CD14-positive monocyte (primary cell): ENCODE measurements at regions not wholly inside any gene's neighbourhood (a gene's known extent, or its start where the extent isn't known, plus 50 kb on each side); places are given as distances from the start of the nearest gene placed in this dataset.

Source experiments
- DNase-seq, 3 donors: peaks; one replicate each; pipeline ENCODE4 v3.0.0-alpha.2; 2011 to 2022
- H2AFZ ChIP-seq: 2 replicates; pipeline ENCODE4 v1.6.0; 2012; ENCODE audit warnings: mild to moderate bottlenecking, low read depth, low read length, inconsistent platforms; ENCODE audit not compliant: insufficient read depth, poor library complexity, severe bottlenecking
- H3K27ac ChIP-seq, 2 donors: 1 replicate in 1 of 2; 2 replicates in 1 of 2; pipeline ENCODE4 v1.5.1; 2012 to 2013; ENCODE audit warnings: low read length in 2 of 2, control low read depth in 1 of 2, inconsistent platforms in 1 of 2, low read depth in 1 of 2, mild to moderate bottlenecking in 1 of 2
- H3K27me3 ChIP-seq, 2 donors: one replicate each; pipeline versions ENCODE4 v1.6.0 to v1.6.1; 2011 to 2013; ENCODE audit warnings: low read length in 2 of 2; ENCODE audit not compliant: control insufficient read depth in 2 of 2, insufficient read depth in 2 of 2
- H3K36me3 ChIP-seq, 2 donors: replicated peaks in 1 of 2; 1 replicate in 1 of 2; 2 replicates in 1 of 2; pipeline versions ENCODE4 v1.5.1 to v1.6.1; 2012 to 2013; ENCODE audit warnings: low read length in 2 of 2, control low read depth in 1 of 2, inconsistent platforms in 1 of 2, mild to moderate bottlenecking in 1 of 2; ENCODE audit not compliant: insufficient read depth in 2 of 2, control insufficient read depth in 1 of 2
- H3K4me1 ChIP-seq, 2 donors: 1 replicate in 1 of 2; 2 replicates in 1 of 2; pipeline versions ENCODE4 v1.5.1 to v1.6.1; 2012 to 2013; ENCODE audit warnings: low read length in 2 of 2, control low read depth in 1 of 2, inconsistent platforms in 1 of 2, mild to moderate bottlenecking in 1 of 2, moderate library complexity in 1 of 2; ENCODE audit not compliant: insufficient read depth in 2 of 2, control insufficient read depth in 1 of 2
- H3K4me2 ChIP-seq: replicated peaks from 2 replicates; pipeline ENCODE3; 2012; ENCODE audit warnings: low read length, moderate library complexity, mild to moderate bottlenecking; ENCODE audit not compliant: poor library complexity, severe bottlenecking; ENCODE audit errors: extremely low read depth
- H3K4me3 ChIP-seq, 3 experiments: fragments of 200-600 bp in 1 of 3; sonication (generic) in 1 of 3; replicated peaks in 1 of 3; 1 replicate in 2 of 3; 2 replicates in 1 of 3; pipeline ENCODE4 v1.5.1; 2011 to 2013; ENCODE audit warnings: low read length in 3 of 3, mild to moderate bottlenecking in 3 of 3, control low read depth in 2 of 3, low read depth in 2 of 3, inconsistent platforms in 1 of 3, moderate library complexity in 1 of 3
- H3K79me2 ChIP-seq: 2 replicates; pipeline ENCODE4 v1.6.0; 2012; ENCODE audit warnings: mild to moderate bottlenecking, control low read depth, inconsistent platforms, low read length, moderate library complexity; ENCODE audit not compliant: insufficient read depth
- H3K9ac ChIP-seq: 2 replicates; pipeline ENCODE4 v1.6.0; 2017; ENCODE audit warnings: low read length, mild to moderate bottlenecking; ENCODE audit not compliant: insufficient read depth, poor library complexity, severe bottlenecking
- H3K9me3 ChIP-seq, 2 donors: replicated peaks in 1 of 2; 1 replicate in 1 of 2; 2 replicates in 1 of 2; pipeline versions ENCODE4 v1.5.1 to v1.6.1; 2012 to 2013; ENCODE audit warnings: low read length in 2 of 2, control low read depth in 1 of 2; ENCODE audit not compliant: control insufficient read depth in 1 of 2, insufficient read depth in 1 of 2
- H4K20me1 ChIP-seq: 2 replicates; pipeline ENCODE4 v1.6.0; 2012; ENCODE audit warnings: mild to moderate bottlenecking, low read length, control low read depth, moderate library complexity; ENCODE audit not compliant: insufficient read depth
- H3K27ac Mint-ChIP-seq, 7 donors: one replicate each; pipeline ENCODE4 v1.8.0; 2020; ENCODE audit warnings: mild to moderate bottlenecking in 7 of 7, mixed read lengths in 7 of 7, moderate library complexity in 6 of 7, inconsistent platforms in 2 of 7
- H3K27me3 Mint-ChIP-seq, 3 donors: one replicate each; pipeline ENCODE4 v1.8.0; 2021 to 2022; ENCODE audit warnings: low read depth in 3 of 3, mild to moderate bottlenecking in 3 of 3, mixed read lengths in 3 of 3, moderate library complexity in 3 of 3, inconsistent platforms in 1 of 3
- H3K36me3 Mint-ChIP-seq, 2 donors: one replicate each; pipeline ENCODE4 v1.8.0; 2020; ENCODE audit warnings: mixed read lengths in 2 of 2, inconsistent platforms in 1 of 2, mild to moderate bottlenecking in 1 of 2
- H3K4me1 Mint-ChIP-seq: one replicate; pipeline ENCODE4 v1.8.0; 2020; ENCODE audit warnings: mild to moderate bottlenecking, mixed read lengths
- H3K4me3 Mint-ChIP-seq, 2 donors: one replicate each; pipeline ENCODE4 v1.8.0; 2020; ENCODE audit warnings: mild to moderate bottlenecking in 2 of 2, mixed read lengths in 2 of 2, moderate library complexity in 1 of 2
- H3K9me3 Mint-ChIP-seq, 7 donors: one replicate each; pipeline ENCODE4 v1.8.0; 2020 to 2022; ENCODE audit warnings: mixed read lengths in 7 of 7, mild to moderate bottlenecking in 6 of 7, moderate library complexity in 6 of 7, inconsistent platforms in 2 of 7
- CTCF ChIP-seq: fragments of 200-600 bp; IDR thresholded peaks from one replicate; pipeline ENCODE4 v1.8.0; 2022; ENCODE audit warnings: antibody characterized with exemption, mild to moderate bottlenecking
- WGBS: methylation state at CpG from one replicate; pipeline ENCODE4 v1.1.5; 2013; ENCODE audit warnings: missing lambda C conversion rate; ENCODE audit not compliant: insufficient coverage; 5-methylcytosine and 5-hydroxymethylcytosine counted together
- intact Hi-C, 2 donors: fragments of 100-400 bp; cut with micrococcal nuclease; formaldehyde crosslinking; loops; one replicate each; pipeline versions ENCODE4 v1.15.0 to v1.15.1; 2023

- Histone ChIP-seq H3K36me3 (no peaks in the 10 kb centered on the region), H3K79me2 (no peaks in the 10 kb centered on the region), H3K27ac (no peak overlapping the region), H3K4me1 (no peaks in the 10 kb centered on the region), H2AFZ (no peak overlapping the region), H3K27me3 (no peaks in the 10 kb centered on the region), H4K20me1 (no peaks in the 10 kb centered on the region), H3K9me3 (no peaks in the 10 kb centered on the region), H3K4me3 (no peak overlapping the region), H3K4me2 (no peak overlapping the region), H3K9ac (no peak overlapping the region)
- TF ChIP-seq CTCF: no peak
- H3K27me3 Mint-ChIP-seq: peaks cover 0 to 1% (median 1%) of the 10 kb centered on the region in 3 donors
- peaks cover 0 to 6% (median 0%) of the 10 kb centered on the region in 7 donors for H3K9me3 Mint-ChIP-seq
- no peak overlapping the region for H3K4me3 Mint-ChIP-seq
- no peaks in the 10 kb centered on the region for H3K4me1 Mint-ChIP-seq
- WGBS: 86% methylated on average over 1 of the region's 2 CpGs
- intact Hi-C loops: no loop called here
- no peak for DNase-seq
- H3K27ac Mint-ChIP-seq: no peak overlapping the region
- H3K36me3 Mint-ChIP-seq: no peaks in the 10 kb centered on the region
Measured at GRCh38 chr10:120387326-120387725, 69.7 kb upstream of the PLPP4 start.

DNA sequence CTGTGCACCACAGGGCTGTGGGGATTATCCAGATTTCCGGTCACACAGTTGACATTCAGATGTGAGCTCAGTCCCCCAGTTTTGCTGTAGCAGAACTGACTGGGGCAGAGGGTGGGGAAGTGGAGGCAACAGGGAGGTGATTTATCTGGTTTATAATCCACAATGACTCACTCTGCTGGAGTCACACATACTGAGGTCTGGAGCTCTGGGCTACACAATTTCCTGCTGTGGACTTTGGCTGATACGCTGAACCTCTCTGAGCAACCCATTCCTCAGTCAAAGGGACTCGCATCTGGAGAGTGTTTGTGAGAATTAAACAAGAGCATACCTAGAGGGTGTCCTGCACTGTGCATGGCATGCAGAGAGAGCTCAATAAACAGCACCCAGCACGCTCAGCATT lies 64.8 kb upstream of the PLPP4 start:
- H3K4me1 ChIP-seq: no peaks in the 10 kb centered on the region
- WGBS: 86% methylated on average over 1 of the region's 4 CpGs
- no peaks in the 10 kb centered on the region for H3K4me1 Mint-ChIP-seq

More for the DNA sequence above, 64.8 kb upstream of the PLPP4 start:
- no peak overlapping the region for H3K27ac ChIP-seq
- Mint-ChIP-seq H3K36me3 (no peaks in the 10 kb centered on the region), H3K4me3 (no peak overlapping the region), H3K27me3 (peaks cover 1 to 3% (median 3%) of the 10 kb centered on the region in 3 donors), H3K27ac (no peak overlapping the region), H3K9me3 (peaks cover 0 to 6% (median 3%) of the 10 kb centered on the region in 7 donors)
- H3K9ac ChIP-seq: no peak overlapping the region
- no peak for TF ChIP-seq CTCF
- no peak overlapping the region for H2AFZ ChIP-seq
- intact Hi-C loops: no loop called here
- no peaks in the 10 kb centered on the region for H3K79me2 ChIP-seq
- no peaks in the 10 kb centered on the region for H3K36me3 ChIP-seq
- H3K9me3 ChIP-seq: no peaks in the 10 kb centered on the region
- no peaks in the 10 kb centered on the region for H3K27me3 ChIP-seq
- no peak overlapping the region for H3K4me2 ChIP-seq
- no peak overlapping the region for H3K4me3 ChIP-seq
- no peak for DNase-seq
- no peaks in the 10 kb centered on the region for H4K20me1 ChIP-seq
